ENCODE measurements at regions not wholly inside any gene's neighbourhood (a gene's known extent, or its start where the extent isn't known, plus 50 kb on each side); places are given as distances from the start of the nearest gene placed in this dataset.

DNA sequence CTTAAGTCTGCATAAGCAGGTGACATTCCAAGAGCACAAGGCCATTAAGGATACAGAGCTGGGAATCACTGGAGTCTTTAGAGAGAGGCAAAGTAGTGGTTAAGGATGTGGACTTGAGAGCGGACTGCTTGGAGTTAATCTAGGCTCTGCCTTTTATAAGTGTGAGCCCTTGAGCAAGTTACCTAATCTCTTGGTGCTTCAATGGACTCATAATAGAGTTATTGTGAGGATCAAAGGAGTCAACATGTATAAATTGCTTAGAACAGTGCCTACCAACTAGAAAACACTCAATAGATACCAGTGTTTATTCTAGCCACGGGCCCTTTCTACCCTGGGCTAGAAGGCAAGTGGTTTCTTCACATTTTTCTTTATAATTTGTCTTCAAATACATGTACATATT is 819.4 kb downstream of the NR2F1-AS1 start:
- no peak for TF ChIP-seq POLR2A (IDR thresholded peaks at IDR 0.05)
- TF ChIP-seq, protein P1, sequence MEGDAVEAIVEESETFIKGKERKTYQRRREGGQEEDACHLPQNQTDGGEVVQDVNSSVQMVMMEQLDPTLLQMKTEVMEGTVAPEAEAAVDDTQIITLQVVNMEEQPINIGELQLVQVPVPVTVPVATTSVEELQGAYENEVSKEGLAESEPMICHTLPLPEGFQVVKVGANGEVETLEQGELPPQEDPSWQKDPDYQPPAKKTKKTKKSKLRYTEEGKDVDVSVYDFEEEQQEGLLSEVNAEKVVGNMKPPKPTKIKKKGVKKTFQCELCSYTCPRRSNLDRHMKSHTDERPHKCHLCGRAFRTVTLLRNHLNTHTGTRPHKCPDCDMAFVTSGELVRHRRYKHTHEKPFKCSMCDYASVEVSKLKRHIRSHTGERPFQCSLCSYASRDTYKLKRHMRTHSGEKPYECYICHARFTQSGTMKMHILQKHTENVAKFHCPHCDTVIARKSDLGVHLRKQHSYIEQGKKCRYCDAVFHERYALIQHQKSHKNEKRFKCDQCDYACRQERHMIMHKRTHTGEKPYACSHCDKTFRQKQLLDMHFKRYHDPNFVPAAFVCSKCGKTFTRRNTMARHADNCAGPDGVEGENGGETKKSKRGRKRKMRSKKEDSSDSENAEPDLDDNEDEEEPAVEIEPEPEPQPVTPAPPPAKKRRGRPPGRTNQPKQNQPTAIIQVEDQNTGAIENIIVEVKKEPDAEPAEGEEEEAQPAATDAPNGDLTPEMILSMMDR (IDR thresholded peaks at IDR 0.05), result no peak

All from thyroid gland (tissue), 4 donors.